ENCODE measurements at regions not wholly inside any gene's neighbourhood (a gene's known extent, or its start where the extent isn't known, plus 50 kb on each side); places are given as distances from the start of the nearest gene placed in this dataset.
A peak's percentile ranks its signal among the peaks of the same experiment; 100 is the strongest.

GRCh38 chr1:188476606-188477005 lies 1647.9 kb downstream of the PLA2G4A start:
- peaks cover 2% of the 10 kb centered on the region for H3K27me3 Mint-ChIP-seq (ENCODE audit: low read depth)
- DNase-seq (ENCODE audit: low spot score) = no peak

GRCh38 chr1:188489336-188490112 lies 1660.8 kb downstream of the PLA2G4A start:
- H3K27me3 Mint-ChIP-seq (ENCODE audit: low read depth) = no peaks in the 10 kb centered on the region
- no peak for DNase-seq (ENCODE audit: low spot score)
- peak; percentile 51 for TF ChIP-seq CTCF (IDR thresholded peaks at IDR 0.05)
- no peaks in the 10 kb centered on the region for H3K36me3 Mint-ChIP-seq (ENCODE audit: low read depth)
- H3K4me3 Mint-ChIP-seq (ENCODE audit: unreplicated experiment) = no peak overlapping the region
- no peak overlapping the region for H3K27ac Mint-ChIP-seq (ENCODE audit: unreplicated experiment)
- H3K9me3 Mint-ChIP-seq (ENCODE audit: low read depth) = peaks cover 2% of the 10 kb centered on the region
- H3K4me1 Mint-ChIP-seq (ENCODE audit: low read depth) = peaks cover 9% of the 10 kb centered on the region

More at GRCh38 chr1:188476606-188477005, 1647.9 kb downstream of the PLA2G4A start:
- Mint-ChIP-seq H3K4me1 (ENCODE audit: low read depth) (peaks cover 17% of the 10 kb centered on the region), H3K4me3 (ENCODE audit: unreplicated experiment) (no peak overlapping the region), H3K27ac (ENCODE audit: unreplicated experiment) (no peak overlapping the region), H3K36me3 (ENCODE audit: low read depth) (no peaks in the 10 kb centered on the region), H3K9me3 (ENCODE audit: low read depth) (peaks cover 9% of the 10 kb centered on the region)
- no peak for TF ChIP-seq CTCF (IDR thresholded peaks at IDR 0.05)

- H3K27ac Mint-ChIP-seq (ENCODE audit: unreplicated experiment) = no peak overlapping the region
- H3K27me3 Mint-ChIP-seq (ENCODE audit: low read depth) = peaks cover 2% of the 10 kb centered on the region
Measured at GRCh38 chr1:188496506-188496905, 1667.8 kb downstream of the PLA2G4A start.

GRCh38 chr1:188497020-188497419 lies 1668.3 kb downstream of the PLA2G4A start:
- no peak for TF ChIP-seq CTCF (IDR thresholded peaks at IDR 0.05)
- Mint-ChIP-seq H3K9me3 (ENCODE audit: low read depth) (peaks cover 8% of the 10 kb centered on the region), H3K27me3 (ENCODE audit: low read depth) (peaks cover 2% of the 10 kb centered on the region), H3K4me1 (ENCODE audit: low read depth) (no peaks in the 10 kb centered on the region), H3K36me3 (ENCODE audit: low read depth) (no peaks in the 10 kb centered on the region), H3K27ac (ENCODE audit: unreplicated experiment) (no peak overlapping the region), H3K4me3 (ENCODE audit: unreplicated experiment) (no peak overlapping the region)
- no peak for DNase-seq (ENCODE audit: low spot score)

More at GRCh38 chr1:188496506-188496905, 1667.8 kb downstream of the PLA2G4A start:
- H3K4me1 Mint-ChIP-seq (ENCODE audit: low read depth) = no peaks in the 10 kb centered on the region
- H3K9me3 Mint-ChIP-seq (ENCODE audit: low read depth) = peaks cover 8% of the 10 kb centered on the region
- no peak for DNase-seq (ENCODE audit: low spot score)
- TF ChIP-seq CTCF (IDR thresholded peaks at IDR 0.05) = no peak
- no peaks in the 10 kb centered on the region for H3K36me3 Mint-ChIP-seq (ENCODE audit: low read depth)
- H3K4me3 Mint-ChIP-seq (ENCODE audit: unreplicated experiment) = no peak overlapping the region

- TF ChIP-seq CTCF (IDR thresholded peaks at IDR 0.05) = no peak
- Mint-ChIP-seq H3K27me3 (ENCODE audit: low read depth) (peaks cover 2% of the 10 kb centered on the region), H3K9me3 (ENCODE audit: low read depth) (peaks cover 6% of the 10 kb centered on the region), H3K4me3 (ENCODE audit: unreplicated experiment) (no peak overlapping the region), H3K27ac (ENCODE audit: unreplicated experiment) (no peak overlapping the region), H3K4me1 (ENCODE audit: low read depth) (no peaks in the 10 kb centered on the region), H3K36me3 (ENCODE audit: low read depth) (no peaks in the 10 kb centered on the region)
- no peak for DNase-seq (ENCODE audit: low spot score)
Measured at GRCh38 chr1:188499690-188500089, 1670.9 kb downstream of the PLA2G4A start.

All from chondrocyte (in vitro differentiated cells).